ENCODE measurements at regions not wholly inside any gene's neighbourhood (a gene's known extent, or its start where the extent isn't known, plus 50 kb on each side); places are given as distances from the start of the nearest gene placed in this dataset.

DNA sequence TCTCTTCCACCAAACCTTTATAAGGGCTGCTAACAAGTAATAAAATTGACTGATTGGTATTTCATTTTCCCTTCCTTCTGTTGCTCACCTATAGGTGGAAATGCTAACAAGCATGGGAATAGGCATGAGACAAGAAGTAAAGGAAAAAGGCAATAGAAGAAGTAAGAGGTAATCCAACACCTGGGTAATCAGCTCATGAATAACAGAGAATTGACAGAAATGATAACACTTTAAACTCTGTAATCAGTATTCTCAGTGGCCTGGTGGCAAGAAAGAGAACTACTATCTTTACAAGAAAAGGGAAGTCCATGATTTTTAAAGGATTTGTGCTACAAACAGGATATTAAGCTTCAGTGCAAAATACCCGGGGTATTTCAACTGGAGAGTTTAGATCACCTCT lies 737.8 kb downstream of the RERGL start:
- TF ChIP-seq, protein P1, sequence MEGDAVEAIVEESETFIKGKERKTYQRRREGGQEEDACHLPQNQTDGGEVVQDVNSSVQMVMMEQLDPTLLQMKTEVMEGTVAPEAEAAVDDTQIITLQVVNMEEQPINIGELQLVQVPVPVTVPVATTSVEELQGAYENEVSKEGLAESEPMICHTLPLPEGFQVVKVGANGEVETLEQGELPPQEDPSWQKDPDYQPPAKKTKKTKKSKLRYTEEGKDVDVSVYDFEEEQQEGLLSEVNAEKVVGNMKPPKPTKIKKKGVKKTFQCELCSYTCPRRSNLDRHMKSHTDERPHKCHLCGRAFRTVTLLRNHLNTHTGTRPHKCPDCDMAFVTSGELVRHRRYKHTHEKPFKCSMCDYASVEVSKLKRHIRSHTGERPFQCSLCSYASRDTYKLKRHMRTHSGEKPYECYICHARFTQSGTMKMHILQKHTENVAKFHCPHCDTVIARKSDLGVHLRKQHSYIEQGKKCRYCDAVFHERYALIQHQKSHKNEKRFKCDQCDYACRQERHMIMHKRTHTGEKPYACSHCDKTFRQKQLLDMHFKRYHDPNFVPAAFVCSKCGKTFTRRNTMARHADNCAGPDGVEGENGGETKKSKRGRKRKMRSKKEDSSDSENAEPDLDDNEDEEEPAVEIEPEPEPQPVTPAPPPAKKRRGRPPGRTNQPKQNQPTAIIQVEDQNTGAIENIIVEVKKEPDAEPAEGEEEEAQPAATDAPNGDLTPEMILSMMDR (IDR thresholded peaks at IDR 0.05): no peak
- TF ChIP-seq POLR2A (IDR thresholded peaks at IDR 0.05): no peak

Data from right lobe of liver (tissue), 4 donors.